ENCODE measurements at regions not wholly inside any gene's neighbourhood (a gene's known extent, or its start where the extent isn't known, plus 50 kb on each side); places are given as distances from the start of the nearest gene placed in this dataset.

DNA sequence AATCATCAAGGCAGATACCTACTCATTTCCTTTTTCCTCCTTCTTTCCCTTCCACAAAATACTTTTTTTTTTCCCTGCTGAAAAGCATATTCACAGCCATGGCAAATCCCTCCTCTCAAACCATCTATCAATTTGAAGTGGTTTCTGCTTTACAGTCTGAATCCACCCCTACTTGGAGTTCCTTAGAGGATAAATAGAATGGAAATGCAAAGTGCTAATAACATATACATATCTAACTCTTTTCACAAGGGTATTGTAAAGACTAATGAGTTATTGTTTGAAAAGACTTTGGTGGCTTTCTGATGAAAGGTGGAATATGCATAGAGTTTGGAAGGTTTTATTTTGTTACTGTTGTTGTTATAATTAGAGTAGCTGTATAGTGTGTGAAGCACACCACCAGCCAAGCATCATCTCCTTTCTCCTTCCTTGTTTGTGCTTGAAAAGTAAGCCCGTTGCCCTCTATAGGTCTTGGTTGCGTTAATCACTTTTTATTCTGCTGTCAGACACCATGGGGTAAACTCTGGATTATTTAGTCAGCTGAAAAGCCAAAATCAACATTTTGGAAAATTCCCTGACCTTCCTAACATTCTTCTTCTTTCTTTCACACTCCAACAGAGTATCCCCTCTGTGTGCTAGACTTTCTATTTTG is 2126.9 kb upstream of the CELF4 start:
- TF ChIP-seq POLR2A (IDR thresholded peaks at IDR 0.05) = no peak
- TF ChIP-seq, protein P1, sequence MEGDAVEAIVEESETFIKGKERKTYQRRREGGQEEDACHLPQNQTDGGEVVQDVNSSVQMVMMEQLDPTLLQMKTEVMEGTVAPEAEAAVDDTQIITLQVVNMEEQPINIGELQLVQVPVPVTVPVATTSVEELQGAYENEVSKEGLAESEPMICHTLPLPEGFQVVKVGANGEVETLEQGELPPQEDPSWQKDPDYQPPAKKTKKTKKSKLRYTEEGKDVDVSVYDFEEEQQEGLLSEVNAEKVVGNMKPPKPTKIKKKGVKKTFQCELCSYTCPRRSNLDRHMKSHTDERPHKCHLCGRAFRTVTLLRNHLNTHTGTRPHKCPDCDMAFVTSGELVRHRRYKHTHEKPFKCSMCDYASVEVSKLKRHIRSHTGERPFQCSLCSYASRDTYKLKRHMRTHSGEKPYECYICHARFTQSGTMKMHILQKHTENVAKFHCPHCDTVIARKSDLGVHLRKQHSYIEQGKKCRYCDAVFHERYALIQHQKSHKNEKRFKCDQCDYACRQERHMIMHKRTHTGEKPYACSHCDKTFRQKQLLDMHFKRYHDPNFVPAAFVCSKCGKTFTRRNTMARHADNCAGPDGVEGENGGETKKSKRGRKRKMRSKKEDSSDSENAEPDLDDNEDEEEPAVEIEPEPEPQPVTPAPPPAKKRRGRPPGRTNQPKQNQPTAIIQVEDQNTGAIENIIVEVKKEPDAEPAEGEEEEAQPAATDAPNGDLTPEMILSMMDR (IDR thresholded peaks at IDR 0.05) = no peak
